CD14-positive monocyte (primary cell): ENCODE measurements at regions not wholly inside any gene's neighbourhood (a gene's known extent, or its start where the extent isn't known, plus 50 kb on each side); places are given as distances from the start of the nearest gene placed in this dataset.

Experiments
- DNase-seq, 3 donors: peaks; one replicate each; pipeline ENCODE4 v3.0.0-alpha.2; 2011 to 2022
- H2AFZ ChIP-seq: 2 replicates; pipeline ENCODE4 v1.6.0; 2012; ENCODE audit warnings: mild to moderate bottlenecking, low read depth, low read length, inconsistent platforms; ENCODE audit not compliant: insufficient read depth, poor library complexity, severe bottlenecking
- H3K27ac ChIP-seq, 2 donors: 1 replicate in 1 of 2; 2 replicates in 1 of 2; pipeline ENCODE4 v1.5.1; 2012 to 2013; ENCODE audit warnings: low read length in 2 of 2, control low read depth in 1 of 2, inconsistent platforms in 1 of 2, low read depth in 1 of 2, mild to moderate bottlenecking in 1 of 2
- H3K27me3 ChIP-seq, 2 donors: one replicate each; pipeline versions ENCODE4 v1.6.0 to v1.6.1; 2011 to 2013; ENCODE audit warnings: low read length in 2 of 2; ENCODE audit not compliant: control insufficient read depth in 2 of 2, insufficient read depth in 2 of 2
- H3K36me3 ChIP-seq, 2 donors: replicated peaks in 1 of 2; 1 replicate in 1 of 2; 2 replicates in 1 of 2; pipeline versions ENCODE4 v1.5.1 to v1.6.1; 2012 to 2013; ENCODE audit warnings: low read length in 2 of 2, control low read depth in 1 of 2, inconsistent platforms in 1 of 2, mild to moderate bottlenecking in 1 of 2; ENCODE audit not compliant: insufficient read depth in 2 of 2, control insufficient read depth in 1 of 2
- H3K4me1 ChIP-seq, 2 donors: 1 replicate in 1 of 2; 2 replicates in 1 of 2; pipeline versions ENCODE4 v1.5.1 to v1.6.1; 2012 to 2013; ENCODE audit warnings: low read length in 2 of 2, control low read depth in 1 of 2, inconsistent platforms in 1 of 2, mild to moderate bottlenecking in 1 of 2, moderate library complexity in 1 of 2; ENCODE audit not compliant: insufficient read depth in 2 of 2, control insufficient read depth in 1 of 2
- H3K4me2 ChIP-seq: replicated peaks from 2 replicates; pipeline ENCODE3; 2012; ENCODE audit warnings: low read length, moderate library complexity, mild to moderate bottlenecking; ENCODE audit not compliant: poor library complexity, severe bottlenecking; ENCODE audit errors: extremely low read depth
- H3K4me3 ChIP-seq, 3 experiments: fragments of 200-600 bp in 1 of 3; sonication (generic) in 1 of 3; replicated peaks in 1 of 3; 1 replicate in 2 of 3; 2 replicates in 1 of 3; pipeline ENCODE4 v1.5.1; 2011 to 2013; ENCODE audit warnings: low read length in 3 of 3, mild to moderate bottlenecking in 3 of 3, control low read depth in 2 of 3, low read depth in 2 of 3, inconsistent platforms in 1 of 3, moderate library complexity in 1 of 3
- H3K79me2 ChIP-seq: 2 replicates; pipeline ENCODE4 v1.6.0; 2012; ENCODE audit warnings: mild to moderate bottlenecking, control low read depth, inconsistent platforms, low read length, moderate library complexity; ENCODE audit not compliant: insufficient read depth
- H3K9ac ChIP-seq: 2 replicates; pipeline ENCODE4 v1.6.0; 2017; ENCODE audit warnings: low read length, mild to moderate bottlenecking; ENCODE audit not compliant: insufficient read depth, poor library complexity, severe bottlenecking
- H3K9me3 ChIP-seq, 2 donors: replicated peaks in 1 of 2; 1 replicate in 1 of 2; 2 replicates in 1 of 2; pipeline versions ENCODE4 v1.5.1 to v1.6.1; 2012 to 2013; ENCODE audit warnings: low read length in 2 of 2, control low read depth in 1 of 2; ENCODE audit not compliant: control insufficient read depth in 1 of 2, insufficient read depth in 1 of 2
- H4K20me1 ChIP-seq: 2 replicates; pipeline ENCODE4 v1.6.0; 2012; ENCODE audit warnings: mild to moderate bottlenecking, low read length, control low read depth, moderate library complexity; ENCODE audit not compliant: insufficient read depth
- H3K27ac Mint-ChIP-seq, 7 donors: one replicate each; pipeline ENCODE4 v1.8.0; 2020; ENCODE audit warnings: mild to moderate bottlenecking in 7 of 7, mixed read lengths in 7 of 7, moderate library complexity in 6 of 7, inconsistent platforms in 2 of 7
- H3K27me3 Mint-ChIP-seq, 3 donors: one replicate each; pipeline ENCODE4 v1.8.0; 2021 to 2022; ENCODE audit warnings: low read depth in 3 of 3, mild to moderate bottlenecking in 3 of 3, mixed read lengths in 3 of 3, moderate library complexity in 3 of 3, inconsistent platforms in 1 of 3
- H3K36me3 Mint-ChIP-seq, 2 donors: one replicate each; pipeline ENCODE4 v1.8.0; 2020; ENCODE audit warnings: mixed read lengths in 2 of 2, inconsistent platforms in 1 of 2, mild to moderate bottlenecking in 1 of 2
- H3K4me1 Mint-ChIP-seq: one replicate; pipeline ENCODE4 v1.8.0; 2020; ENCODE audit warnings: mild to moderate bottlenecking, mixed read lengths
- H3K4me3 Mint-ChIP-seq, 2 donors: one replicate each; pipeline ENCODE4 v1.8.0; 2020; ENCODE audit warnings: mild to moderate bottlenecking in 2 of 2, mixed read lengths in 2 of 2, moderate library complexity in 1 of 2
- H3K9me3 Mint-ChIP-seq, 7 donors: one replicate each; pipeline ENCODE4 v1.8.0; 2020 to 2022; ENCODE audit warnings: mixed read lengths in 7 of 7, mild to moderate bottlenecking in 6 of 7, moderate library complexity in 6 of 7, inconsistent platforms in 2 of 7
- WGBS: methylation state at CpG from one replicate; pipeline ENCODE4 v1.1.5; 2013; ENCODE audit warnings: missing lambda C conversion rate; ENCODE audit not compliant: insufficient coverage; 5-methylcytosine and 5-hydroxymethylcytosine counted together
- intact Hi-C, 2 donors: fragments of 100-400 bp; cut with micrococcal nuclease; formaldehyde crosslinking; loops; one replicate each; pipeline versions ENCODE4 v1.15.0 to v1.15.1; 2023
- TF ChIP-seq, protein P1 (sequence below): fragments of 200-600 bp; IDR thresholded peaks from one replicate; pipeline ENCODE4 v1.8.0; 2022; ENCODE audit warnings: antibody characterized with exemption, mild to moderate bottlenecking

DNA sequence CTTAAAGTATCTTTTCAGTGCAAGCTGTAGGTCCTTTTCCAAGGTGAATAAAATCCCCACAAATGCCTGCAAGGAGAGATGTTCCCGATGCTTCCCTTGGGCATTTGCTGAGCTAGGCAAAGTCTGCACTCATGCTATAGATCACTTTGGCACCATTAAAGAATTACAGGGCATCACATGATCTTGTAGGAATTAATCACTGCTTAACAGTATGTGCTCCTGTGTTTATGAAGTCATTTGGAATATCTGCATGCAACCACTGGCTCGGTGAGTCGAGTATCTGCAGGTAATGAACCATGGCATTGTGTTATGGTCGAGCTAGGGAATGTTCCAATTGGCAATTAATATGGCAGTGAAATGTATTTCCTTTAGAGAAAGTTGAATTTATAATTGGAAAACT, 615.1 kb downstream of the TLE1 start:
- H3K4me3 Mint-ChIP-seq: no peak overlapping the region
- no peak overlapping the region for H3K27ac Mint-ChIP-seq
- Histone ChIP-seq H3K9ac (no peak overlapping the region), H3K4me1 (no peaks in the 10 kb centered on the region), H3K79me2 (no peaks in the 10 kb centered on the region), H4K20me1 (no peaks in the 10 kb centered on the region), H3K27me3 (no peaks in the 10 kb centered on the region), H3K4me3 (no peak overlapping the region), H3K9me3 (peaks cover 0 to 1% of the 10 kb centered on the region in 2 donors), H3K27ac (no peak overlapping the region), H2AFZ (no peak overlapping the region), H3K4me2 (no peak overlapping the region), H3K36me3 (no peaks in the 10 kb centered on the region)
- TF ChIP-seq, protein P1, sequence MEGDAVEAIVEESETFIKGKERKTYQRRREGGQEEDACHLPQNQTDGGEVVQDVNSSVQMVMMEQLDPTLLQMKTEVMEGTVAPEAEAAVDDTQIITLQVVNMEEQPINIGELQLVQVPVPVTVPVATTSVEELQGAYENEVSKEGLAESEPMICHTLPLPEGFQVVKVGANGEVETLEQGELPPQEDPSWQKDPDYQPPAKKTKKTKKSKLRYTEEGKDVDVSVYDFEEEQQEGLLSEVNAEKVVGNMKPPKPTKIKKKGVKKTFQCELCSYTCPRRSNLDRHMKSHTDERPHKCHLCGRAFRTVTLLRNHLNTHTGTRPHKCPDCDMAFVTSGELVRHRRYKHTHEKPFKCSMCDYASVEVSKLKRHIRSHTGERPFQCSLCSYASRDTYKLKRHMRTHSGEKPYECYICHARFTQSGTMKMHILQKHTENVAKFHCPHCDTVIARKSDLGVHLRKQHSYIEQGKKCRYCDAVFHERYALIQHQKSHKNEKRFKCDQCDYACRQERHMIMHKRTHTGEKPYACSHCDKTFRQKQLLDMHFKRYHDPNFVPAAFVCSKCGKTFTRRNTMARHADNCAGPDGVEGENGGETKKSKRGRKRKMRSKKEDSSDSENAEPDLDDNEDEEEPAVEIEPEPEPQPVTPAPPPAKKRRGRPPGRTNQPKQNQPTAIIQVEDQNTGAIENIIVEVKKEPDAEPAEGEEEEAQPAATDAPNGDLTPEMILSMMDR: no peak
- H3K4me1 Mint-ChIP-seq: peaks cover 5% of the 10 kb centered on the region
- intact Hi-C loops: no loop called here
- no peaks in the 10 kb centered on the region for H3K36me3 Mint-ChIP-seq
- peaks cover 0 to 2% (median 0%) of the 10 kb centered on the region in 3 donors for H3K27me3 Mint-ChIP-seq
- WGBS: 95% methylated on average over 4 of the region's 4 CpGs
- DNase-seq: no peak
- H3K9me3 Mint-ChIP-seq: peaks cover 0 to 10% (median 0%) of the 10 kb centered on the region in 7 donors

DNA sequence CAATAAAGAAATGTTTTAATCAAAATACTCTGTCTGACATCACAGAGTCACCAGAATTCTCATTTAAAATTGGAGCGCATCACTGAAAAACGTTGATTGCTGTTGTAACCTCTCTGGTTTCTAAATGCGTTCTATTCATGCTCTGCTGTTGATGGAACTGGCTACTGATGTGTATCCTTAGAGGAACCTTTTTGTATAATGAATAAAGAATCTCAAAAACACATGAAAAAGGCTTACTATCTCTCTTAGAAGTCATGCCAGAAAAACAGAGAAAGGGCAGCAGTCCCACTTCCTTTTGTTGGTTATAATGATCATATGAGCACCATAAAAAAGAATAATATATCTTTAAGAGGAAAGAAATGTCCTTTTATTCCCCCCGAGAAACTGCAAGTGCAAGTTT, 615.5 kb downstream of the TLE1 start:
- intact Hi-C loops: no loop called here
- peaks cover 0 to 4% (median 0%) of the 10 kb centered on the region in 3 donors for H3K27me3 Mint-ChIP-seq

More for the DNA sequence above, 615.5 kb downstream of the TLE1 start:
- Mint-ChIP-seq H3K27ac (no peak overlapping the region), H3K4me1 (peaks cover 1% of the 10 kb centered on the region), H3K4me3 (no peak overlapping the region), H3K9me3 (peaks cover 0 to 10% (median 0%) of the 10 kb centered on the region in 7 donors), H3K36me3 (no peaks in the 10 kb centered on the region)
- Histone ChIP-seq H3K79me2 (no peaks in the 10 kb centered on the region), H3K36me3 (no peaks in the 10 kb centered on the region), H3K4me1 (no peaks in the 10 kb centered on the region), H3K9me3 (peaks cover 0 to 4% of the 10 kb centered on the region in 2 donors), H3K9ac (no peak overlapping the region), H3K27me3 (no peaks in the 10 kb centered on the region), H4K20me1 (no peaks in the 10 kb centered on the region), H3K4me3 (no peak overlapping the region), H3K27ac (no peak overlapping the region), H2AFZ (no peak overlapping the region), H3K4me2 (no peak overlapping the region)
- TF ChIP-seq, protein P1: no peak
- DNase-seq: no peak
- 100% methylated on average over 2 of the region's 4 CpGs for WGBS
